ENCODE measurements at regions not wholly inside any gene's neighbourhood (a gene's known extent, or its start where the extent isn't known, plus 50 kb on each side); places are given as distances from the start of the nearest gene placed in this dataset.

DNA sequence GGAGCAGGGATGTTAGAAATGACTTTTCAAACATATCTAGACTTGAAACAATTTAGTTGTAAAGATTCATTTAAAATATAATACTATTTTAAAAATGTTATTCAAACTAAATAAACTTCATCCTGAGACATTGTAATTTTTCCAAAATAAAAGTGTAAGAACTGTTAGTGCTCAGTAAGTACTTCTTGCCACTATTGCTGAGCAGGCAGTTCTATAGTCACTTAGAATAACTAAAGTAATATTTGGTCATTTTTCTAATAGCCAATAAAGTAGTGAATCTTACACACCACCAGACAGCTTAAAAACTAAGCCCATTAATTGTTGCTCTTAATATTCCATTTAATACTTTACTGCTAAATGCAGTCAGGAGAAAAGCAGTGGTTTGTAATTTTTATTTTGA is 1120.0 kb upstream of the CDH10 start:
- H3K36me3 ChIP-seq (ENCODE audit: control insufficient read depth in 2 of 4, insufficient read depth in 4 of 4, low read length in 3 of 4), result 0 out of 8 replicates have a peak, but pooled peaks cover 0 to 3% (median 0%) of the 10 kb centered on the region in 4 experiments
- no peak overlapping the region for H2BK20ac ChIP-seq (ENCODE audit: low read length)
- no peaks in the 10 kb centered on the region for H3K4me1 ChIP-seq (replicated peaks in 1 of 4; ENCODE audit: control insufficient read depth in 3 of 4, insufficient read depth in 4 of 4, low read length in 3 of 4)
- H2BK15ac ChIP-seq (ENCODE audit: low read length), result no peak overlapping the region
- no peak overlapping the region for H3K4me2 ChIP-seq (ENCODE audit: insufficient read depth in 1 of 2, low read depth in 2 of 2, low read length in 2 of 2)
- H2AK5ac ChIP-seq (ENCODE audit: low read depth, low read length), result no peak overlapping the region
- H3K27me3 ChIP-seq (replicated peaks in 1 of 4; ENCODE audit: control insufficient read depth in 3 of 4, extremely low read depth in 1 of 4, insufficient read depth in 3 of 4, low read length in 3 of 4), result no peaks in the 10 kb centered on the region
- H4K5ac ChIP-seq (ENCODE audit: insufficient read length, low read depth, low read length), result no peak overlapping the region
- H2AFZ ChIP-seq (ENCODE audit: low read length), result no peak overlapping the region
- no peak overlapping the region for H3K14ac ChIP-seq (ENCODE audit: insufficient read length)
- no peak overlapping the region for H3K23ac ChIP-seq (ENCODE audit: insufficient read length)
- no peaks in the 10 kb centered on the region for H3K79me2 ChIP-seq (ENCODE audit: control insufficient read depth in 1 of 2, insufficient read depth in 2 of 2, low read length in 2 of 2)
- no peak overlapping the region for H3K9ac ChIP-seq (replicated peaks in 1 of 4; ENCODE audit: extremely low read depth in 1 of 4, low read depth in 3 of 4, low read length in 3 of 4)
- no peak overlapping the region for H3K18ac ChIP-seq (ENCODE audit: extremely low read depth, low read length)
- H3K23me2 ChIP-seq (ENCODE audit: low read depth, low read length), result no peaks in the 10 kb centered on the region
- DNase-seq (ENCODE audit: low read depth in 1 of 2, low spot score in 2 of 2) (no peak), FAIRE-seq (no peak)
- H2BK5ac ChIP-seq (ENCODE audit: low read depth, low read length), result no peak overlapping the region
- no peak overlapping the region for H3K56ac ChIP-seq (replicated peaks; ENCODE audit: insufficient read length, low read depth, low read length)
- H3K27ac ChIP-seq (ENCODE audit: low read depth, low read length), result no peak overlapping the region
- H2BK12ac ChIP-seq (ENCODE audit: low read depth, low read length), result no peak overlapping the region
- H3K9me3 ChIP-seq (ENCODE audit: insufficient read depth in 2 of 2, low read depth in 1 of 2, low read length in 1 of 2), result peaks cover 9% of the 10 kb centered on the region in 2 experiments
- no peaks in the 10 kb centered on the region for H3K79me1 ChIP-seq (ENCODE audit: low read depth, low read length)
- no peak overlapping the region for H4K91ac ChIP-seq (replicated peaks; ENCODE audit: insufficient read length, low read length)
- no peak overlapping the region for H3K4ac ChIP-seq (replicated peaks; ENCODE audit: insufficient read length, low read depth, low read length)
- POLR2A ChIA-PET (ENCODE audit: partially characterized antibody), result no interaction called here
- H4K8ac ChIP-seq (ENCODE audit: extremely low read depth, insufficient read depth, low read length), result no peak overlapping the region
- CTCF ChIA-PET (ENCODE audit: partially characterized antibody), result no interaction called here
- no peaks in the 10 kb centered on the region for H4K20me1 ChIP-seq (replicated peaks in 1 of 2; ENCODE audit: control insufficient read depth in 1 of 2, insufficient read depth in 2 of 2, low read length in 2 of 2)
- no peak overlapping the region for H2BK120ac ChIP-seq (replicated peaks; ENCODE audit: low read depth, low read length)
- no peak overlapping the region for H3K4me3 ChIP-seq (ENCODE audit: extremely low read depth in 1 of 4, insufficient read depth in 2 of 4, low read depth in 3 of 4, low read length in 4 of 4)
- TF ChIP-seq, protein P1, sequence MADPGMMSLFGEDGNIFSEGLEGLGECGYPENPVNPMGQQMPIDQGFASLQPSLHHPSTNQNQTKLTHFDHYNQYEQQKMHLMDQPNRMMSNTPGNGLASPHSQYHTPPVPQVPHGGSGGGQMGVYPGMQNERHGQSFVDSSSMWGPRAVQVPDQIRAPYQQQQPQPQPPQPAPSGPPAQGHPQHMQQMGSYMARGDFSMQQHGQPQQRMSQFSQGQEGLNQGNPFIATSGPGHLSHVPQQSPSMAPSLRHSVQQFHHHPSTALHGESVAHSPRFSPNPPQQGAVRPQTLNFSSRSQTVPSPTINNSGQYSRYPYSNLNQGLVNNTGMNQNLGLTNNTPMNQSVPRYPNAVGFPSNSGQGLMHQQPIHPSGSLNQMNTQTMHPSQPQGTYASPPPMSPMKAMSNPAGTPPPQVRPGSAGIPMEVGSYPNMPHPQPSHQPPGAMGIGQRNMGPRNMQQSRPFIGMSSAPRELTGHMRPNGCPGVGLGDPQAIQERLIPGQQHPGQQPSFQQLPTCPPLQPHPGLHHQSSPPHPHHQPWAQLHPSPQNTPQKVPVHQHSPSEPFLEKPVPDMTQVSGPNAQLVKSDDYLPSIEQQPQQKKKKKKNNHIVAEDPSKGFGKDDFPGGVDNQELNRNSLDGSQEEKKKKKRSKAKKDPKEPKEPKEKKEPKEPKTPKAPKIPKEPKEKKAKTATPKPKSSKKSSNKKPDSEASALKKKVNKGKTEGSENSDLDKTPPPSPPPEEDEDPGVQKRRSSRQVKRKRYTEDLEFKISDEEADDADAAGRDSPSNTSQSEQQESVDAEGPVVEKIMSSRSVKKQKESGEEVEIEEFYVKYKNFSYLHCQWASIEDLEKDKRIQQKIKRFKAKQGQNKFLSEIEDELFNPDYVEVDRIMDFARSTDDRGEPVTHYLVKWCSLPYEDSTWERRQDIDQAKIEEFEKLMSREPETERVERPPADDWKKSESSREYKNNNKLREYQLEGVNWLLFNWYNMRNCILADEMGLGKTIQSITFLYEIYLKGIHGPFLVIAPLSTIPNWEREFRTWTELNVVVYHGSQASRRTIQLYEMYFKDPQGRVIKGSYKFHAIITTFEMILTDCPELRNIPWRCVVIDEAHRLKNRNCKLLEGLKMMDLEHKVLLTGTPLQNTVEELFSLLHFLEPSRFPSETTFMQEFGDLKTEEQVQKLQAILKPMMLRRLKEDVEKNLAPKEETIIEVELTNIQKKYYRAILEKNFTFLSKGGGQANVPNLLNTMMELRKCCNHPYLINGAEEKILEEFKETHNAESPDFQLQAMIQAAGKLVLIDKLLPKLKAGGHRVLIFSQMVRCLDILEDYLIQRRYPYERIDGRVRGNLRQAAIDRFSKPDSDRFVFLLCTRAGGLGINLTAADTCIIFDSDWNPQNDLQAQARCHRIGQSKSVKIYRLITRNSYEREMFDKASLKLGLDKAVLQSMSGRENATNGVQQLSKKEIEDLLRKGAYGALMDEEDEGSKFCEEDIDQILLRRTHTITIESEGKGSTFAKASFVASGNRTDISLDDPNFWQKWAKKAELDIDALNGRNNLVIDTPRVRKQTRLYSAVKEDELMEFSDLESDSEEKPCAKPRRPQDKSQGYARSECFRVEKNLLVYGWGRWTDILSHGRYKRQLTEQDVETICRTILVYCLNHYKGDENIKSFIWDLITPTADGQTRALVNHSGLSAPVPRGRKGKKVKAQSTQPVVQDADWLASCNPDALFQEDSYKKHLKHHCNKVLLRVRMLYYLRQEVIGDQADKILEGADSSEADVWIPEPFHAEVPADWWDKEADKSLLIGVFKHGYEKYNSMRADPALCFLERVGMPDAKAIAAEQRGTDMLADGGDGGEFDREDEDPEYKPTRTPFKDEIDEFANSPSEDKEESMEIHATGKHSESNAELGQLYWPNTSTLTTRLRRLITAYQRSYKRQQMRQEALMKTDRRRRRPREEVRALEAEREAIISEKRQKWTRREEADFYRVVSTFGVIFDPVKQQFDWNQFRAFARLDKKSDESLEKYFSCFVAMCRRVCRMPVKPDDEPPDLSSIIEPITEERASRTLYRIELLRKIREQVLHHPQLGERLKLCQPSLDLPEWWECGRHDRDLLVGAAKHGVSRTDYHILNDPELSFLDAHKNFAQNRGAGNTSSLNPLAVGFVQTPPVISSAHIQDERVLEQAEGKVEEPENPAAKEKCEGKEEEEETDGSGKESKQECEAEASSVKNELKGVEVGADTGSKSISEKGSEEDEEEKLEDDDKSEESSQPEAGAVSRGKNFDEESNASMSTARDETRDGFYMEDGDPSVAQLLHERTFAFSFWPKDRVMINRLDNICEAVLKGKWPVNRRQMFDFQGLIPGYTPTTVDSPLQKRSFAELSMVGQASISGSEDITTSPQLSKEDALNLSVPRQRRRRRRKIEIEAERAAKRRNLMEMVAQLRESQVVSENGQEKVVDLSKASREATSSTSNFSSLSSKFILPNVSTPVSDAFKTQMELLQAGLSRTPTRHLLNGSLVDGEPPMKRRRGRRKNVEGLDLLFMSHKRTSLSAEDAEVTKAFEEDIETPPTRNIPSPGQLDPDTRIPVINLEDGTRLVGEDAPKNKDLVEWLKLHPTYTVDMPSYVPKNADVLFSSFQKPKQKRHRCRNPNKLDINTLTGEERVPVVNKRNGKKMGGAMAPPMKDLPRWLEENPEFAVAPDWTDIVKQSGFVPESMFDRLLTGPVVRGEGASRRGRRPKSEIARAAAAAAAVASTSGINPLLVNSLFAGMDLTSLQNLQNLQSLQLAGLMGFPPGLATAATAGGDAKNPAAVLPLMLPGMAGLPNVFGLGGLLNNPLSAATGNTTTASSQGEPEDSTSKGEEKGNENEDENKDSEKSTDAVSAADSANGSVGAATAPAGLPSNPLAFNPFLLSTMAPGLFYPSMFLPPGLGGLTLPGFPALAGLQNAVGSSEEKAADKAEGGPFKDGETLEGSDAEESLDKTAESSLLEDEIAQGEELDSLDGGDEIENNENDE (IDR thresholded peaks at IDR 0.05; ENCODE audit: insufficient replicate concordance, low read length), result no peak
- no peak for TF ChIP-seq JUN (IDR thresholded peaks at IDR 0.05; ENCODE audit: low read depth, low read length)

All from H1 (cell line).